ENCODE measurements at regions not wholly inside any gene's neighbourhood (a gene's known extent, or its start where the extent isn't known, plus 50 kb on each side); places are given as distances from the start of the nearest gene placed in this dataset.
"Not testable (repeated sequence)": the region's sequence is repeated elsewhere in the genome, so short reads cannot be mapped to it uniquely, and the experiment has no call there.

GRCh38 chr16:29232811-29233704 lies 173.5 kb downstream of the NPIPB11 start:
- H3K36me3 Mint-ChIP-seq (ENCODE audit: insufficient read depth): peaks cover 6% of the 10 kb centered on the region
- H3K27ac Mint-ChIP-seq (ENCODE audit: low read depth): no peak overlapping the region
- DNase-seq (ENCODE audit: low spot score in 2 of 2) (no peak), ATAC-seq (replicated peaks; ENCODE audit: extremely low read depth, poor library complexity, severe bottlenecking) (no peak)
- peaks cover 5% of the 10 kb centered on the region for H3K4me1 Mint-ChIP-seq
- H3K9me3 Mint-ChIP-seq: no peaks in the 10 kb centered on the region
- no peak overlapping the region for H3K4me3 Mint-ChIP-seq
- H3K27me3 Mint-ChIP-seq: no peaks in the 10 kb centered on the region

- not testable (repeated sequence) for ATAC-seq (replicated peaks; ENCODE audit: extremely low read depth, poor library complexity, severe bottlenecking)
These were observed 174.3 kb downstream of the NPIPB11 start for GRCh38 chr16:29232160-29232705.

GRCh38 chr16:29231244-29231643 lies 175.3 kb downstream of the NPIPB11 start:
- H3K4me3 Mint-ChIP-seq: no peak overlapping the region
- peaks cover 6% of the 10 kb centered on the region for H3K36me3 Mint-ChIP-seq (ENCODE audit: insufficient read depth)
- DNase-seq (ENCODE audit: low spot score in 2 of 2) (no peak), ATAC-seq (replicated peaks; ENCODE audit: extremely low read depth, poor library complexity, severe bottlenecking) (no peak)
- no peaks in the 10 kb centered on the region for H3K9me3 Mint-ChIP-seq
- no peaks in the 10 kb centered on the region for H3K27me3 Mint-ChIP-seq
- H3K4me1 Mint-ChIP-seq: peaks cover 13% of the 10 kb centered on the region
- H3K27ac Mint-ChIP-seq (ENCODE audit: low read depth): no peak overlapping the region

More at GRCh38 chr16:29232160-29232705, 174.3 kb downstream of the NPIPB11 start:
- not testable (repeated sequence) for H3K27ac Mint-ChIP-seq (ENCODE audit: low read depth); H3K27me3 Mint-ChIP-seq; H3K9me3 Mint-ChIP-seq; H3K36me3 Mint-ChIP-seq (ENCODE audit: insufficient read depth); H3K4me3 Mint-ChIP-seq; DNase-seq (ENCODE audit: low spot score in 2 of 2); H3K4me1 Mint-ChIP-seq

GRCh38 chr16:29230671-29231096 lies 175.8 kb downstream of the NPIPB11 start:
- Mint-ChIP-seq H3K27me3 (no peaks in the 10 kb centered on the region), H3K27ac (ENCODE audit: low read depth) (no peak overlapping the region), H3K9me3 (no peaks in the 10 kb centered on the region), H3K4me1 (peaks cover 13% of the 10 kb centered on the region), H3K4me3 (no peak overlapping the region), H3K36me3 (ENCODE audit: insufficient read depth) (peaks cover 3% of the 10 kb centered on the region)
- ATAC-seq (replicated peaks; ENCODE audit: extremely low read depth, poor library complexity, severe bottlenecking) (no peak), DNase-seq (ENCODE audit: low spot score in 2 of 2) (no peak)

- H3K4me1 Mint-ChIP-seq: peaks cover 13% of the 10 kb centered on the region
- not testable (repeated sequence) for H3K36me3 Mint-ChIP-seq (ENCODE audit: insufficient read depth); H3K9me3 Mint-ChIP-seq; ATAC-seq (replicated peaks; ENCODE audit: extremely low read depth, poor library complexity, severe bottlenecking); H3K27me3 Mint-ChIP-seq; H3K27ac Mint-ChIP-seq (ENCODE audit: low read depth); DNase-seq (ENCODE audit: low spot score in 2 of 2); H3K4me3 Mint-ChIP-seq
These were observed 176.4 kb downstream of the NPIPB11 start for GRCh38 chr16:29230006-29230668.

- H3K27ac Mint-ChIP-seq (ENCODE audit: low read depth); DNase-seq (ENCODE audit: low spot score in 2 of 2); H3K4me3 Mint-ChIP-seq; H3K27me3 Mint-ChIP-seq; H3K9me3 Mint-ChIP-seq; ATAC-seq (replicated peaks; ENCODE audit: extremely low read depth, poor library complexity, severe bottlenecking); H3K36me3 Mint-ChIP-seq (ENCODE audit: insufficient read depth): not testable (repeated sequence)
- peaks cover 13% of the 10 kb centered on the region for H3K4me1 Mint-ChIP-seq
These were observed 176.9 kb downstream of the NPIPB11 start for GRCh38 chr16:29229616-29230005.

- not testable (repeated sequence) for DNase-seq (ENCODE audit: low spot score in 2 of 2); H3K4me3 Mint-ChIP-seq; H3K9me3 Mint-ChIP-seq; H3K27me3 Mint-ChIP-seq; H3K36me3 Mint-ChIP-seq (ENCODE audit: insufficient read depth); H3K27ac Mint-ChIP-seq (ENCODE audit: low read depth); ATAC-seq (replicated peaks; ENCODE audit: extremely low read depth, poor library complexity, severe bottlenecking)
- peaks cover 18% of the 10 kb centered on the region for H3K4me1 Mint-ChIP-seq
These were observed 177.6 kb downstream of the NPIPB11 start for GRCh38 chr16:29228664-29229611.

- not testable (repeated sequence) for H3K27me3 Mint-ChIP-seq; H3K4me3 Mint-ChIP-seq; H3K9me3 Mint-ChIP-seq; H3K36me3 Mint-ChIP-seq (ENCODE audit: insufficient read depth); H3K27ac Mint-ChIP-seq (ENCODE audit: low read depth)
- peak in 1 of 2 donors; percentile 25 for DNase-seq (ENCODE audit: low spot score in 2 of 2)
- H3K4me1 Mint-ChIP-seq: peaks cover 26% of the 10 kb centered on the region
- peak; percentile 88 for ATAC-seq (replicated peaks; ENCODE audit: extremely low read depth, poor library complexity, severe bottlenecking)
These were observed 178.5 kb downstream of the NPIPB11 start for GRCh38 chr16:29227751-29228663.

GRCh38 chr16:29226782-29227181 lies 179.7 kb downstream of the NPIPB11 start:
- DNase-seq (ENCODE audit: low spot score in 2 of 2) (no peak), ATAC-seq (replicated peaks; ENCODE audit: extremely low read depth, poor library complexity, severe bottlenecking) (no peak)
- Mint-ChIP-seq H3K36me3 (ENCODE audit: insufficient read depth) (peaks cover 10% of the 10 kb centered on the region), H3K9me3 (no peaks in the 10 kb centered on the region), H3K4me3 (no peak overlapping the region), H3K27me3 (no peaks in the 10 kb centered on the region), H3K4me1 (peaks cover 36% of the 10 kb centered on the region), H3K27ac (ENCODE audit: low read depth) (peak overlapping the region; percentile 2)

GRCh38 chr16:29224675-29225074 lies 181.8 kb downstream of the NPIPB11 start:
- not testable (repeated sequence) for H3K27me3 Mint-ChIP-seq; ATAC-seq (replicated peaks; ENCODE audit: extremely low read depth, poor library complexity, severe bottlenecking); H3K27ac Mint-ChIP-seq (ENCODE audit: low read depth); H3K4me3 Mint-ChIP-seq; H3K9me3 Mint-ChIP-seq; DNase-seq (ENCODE audit: low spot score in 2 of 2)
- H3K36me3 Mint-ChIP-seq (ENCODE audit: insufficient read depth): peaks cover 11% of the 10 kb centered on the region
- peaks cover 36% of the 10 kb centered on the region for H3K4me1 Mint-ChIP-seq

GRCh38 chr16:29222615-29223014 lies 183.9 kb downstream of the NPIPB11 start:
- ATAC-seq (replicated peaks; ENCODE audit: extremely low read depth, poor library complexity, severe bottlenecking); H3K27me3 Mint-ChIP-seq; H3K4me3 Mint-ChIP-seq; H3K36me3 Mint-ChIP-seq (ENCODE audit: insufficient read depth); H3K27ac Mint-ChIP-seq (ENCODE audit: low read depth); DNase-seq (ENCODE audit: low spot score in 2 of 2); H3K9me3 Mint-ChIP-seq: not testable (repeated sequence)
- peaks cover 30% of the 10 kb centered on the region for H3K4me1 Mint-ChIP-seq
